Mesendoderm (in vitro differentiated cells): ENCODE measurements at regions not wholly inside any gene's neighbourhood (a gene's known extent, or its start where the extent isn't known, plus 50 kb on each side); places are given as distances from the start of the nearest gene placed in this dataset.

Source experiments
- DNase-seq: peaks from one replicate; pipeline ENCODE4 v3.0.0; 2013
- H2AK5ac ChIP-seq: 2 replicates; pipeline ENCODE4 v1.6.1; 2013; ENCODE audit warnings: low read length, inconsistent platforms
- H2BK120ac ChIP-seq: 2 replicates; pipeline ENCODE4 v1.6.1; 2013; ENCODE audit warnings: low read depth, mild to moderate bottlenecking, low read length, moderate library complexity, mixed read lengths
- H2BK15ac ChIP-seq: replicated peaks from 2 replicates; pipeline ENCODE4 v1.6.1; 2013; ENCODE audit warnings: low read depth, mild to moderate bottlenecking, moderate library complexity
- H2BK5ac ChIP-seq: 2 replicates; pipeline ENCODE4 v1.6.1; 2013; ENCODE audit warnings: low read length, inconsistent platforms
- H3K18ac ChIP-seq: 2 replicates; pipeline ENCODE4 v1.6.1; 2013; ENCODE audit warnings: mild to moderate bottlenecking, low read length, mixed read lengths
- H3K23ac ChIP-seq: one replicate; pipeline ENCODE4 v1.6.1; 2013; ENCODE audit warnings: low read length
- H3K27ac ChIP-seq: 2 replicates; pipeline ENCODE4 v1.5.1; 2013; ENCODE audit warnings: low read depth, mild to moderate bottlenecking, inconsistent platforms, low read length, moderate library complexity
- H3K27me3 ChIP-seq: 2 replicates; pipeline ENCODE4 v1.6.1; 2013; ENCODE audit warnings: low read length, control low read depth, mild to moderate bottlenecking, inconsistent platforms; ENCODE audit not compliant: insufficient read depth, poor library complexity
- H3K36me3 ChIP-seq: 2 replicates; pipeline ENCODE4 v1.6.1; 2013; ENCODE audit warnings: low read length, inconsistent platforms; ENCODE audit not compliant: control insufficient read depth, insufficient read depth
- H3K4ac ChIP-seq: one replicate; pipeline ENCODE4 v1.6.1; 2013; ENCODE audit warnings: low read depth, mild to moderate bottlenecking, low read length, moderate library complexity
- H3K4me1 ChIP-seq: 2 replicates; pipeline ENCODE4 v1.6.1; 2013; ENCODE audit warnings: low read depth, low read length, inconsistent platforms; ENCODE audit not compliant: control insufficient read depth
- H3K4me2 ChIP-seq: 2 replicates; pipeline ENCODE4 v1.6.1; 2013; ENCODE audit warnings: low read length
- H3K4me3 ChIP-seq: 2 replicates; pipeline ENCODE4 v1.5.1; 2013; ENCODE audit warnings: mild to moderate bottlenecking, low read length
- H3K56ac ChIP-seq: one replicate; pipeline ENCODE4 v1.6.1; 2013; ENCODE audit warnings: low read length
- H3K79me1 ChIP-seq: 2 replicates; pipeline ENCODE4 v1.6.1; 2013; ENCODE audit warnings: low read length, inconsistent platforms
- H3K79me2 ChIP-seq: 2 replicates; pipeline ENCODE4 v1.6.1; 2013; ENCODE audit warnings: mild to moderate bottlenecking, low read length; ENCODE audit not compliant: control insufficient read depth, insufficient read depth
- H3K9ac ChIP-seq: 2 replicates; pipeline ENCODE4 v1.6.1; 2013; ENCODE audit warnings: low read length, inconsistent platforms
- H4K5ac ChIP-seq: one replicate; pipeline ENCODE4 v1.6.1; 2013; ENCODE audit warnings: low read length
- H4K8ac ChIP-seq: one replicate; pipeline ENCODE4 v1.6.1; 2013; ENCODE audit warnings: low read depth, mild to moderate bottlenecking, control low read depth, low read length, moderate library complexity
- WGBS: extraction: QIAGEN DNeasy Blood & Tissue Kit; methylation state at CpG from one replicate; pipeline ENCODE4 v1.1.7; 2013; ENCODE audit warnings: low lambda C conversion rate, missing lambda C conversion rate; ENCODE audit not compliant: insufficient coverage; ENCODE audit errors: extremely low coverage; 5-methylcytosine and 5-hydroxymethylcytosine counted together

DNA sequence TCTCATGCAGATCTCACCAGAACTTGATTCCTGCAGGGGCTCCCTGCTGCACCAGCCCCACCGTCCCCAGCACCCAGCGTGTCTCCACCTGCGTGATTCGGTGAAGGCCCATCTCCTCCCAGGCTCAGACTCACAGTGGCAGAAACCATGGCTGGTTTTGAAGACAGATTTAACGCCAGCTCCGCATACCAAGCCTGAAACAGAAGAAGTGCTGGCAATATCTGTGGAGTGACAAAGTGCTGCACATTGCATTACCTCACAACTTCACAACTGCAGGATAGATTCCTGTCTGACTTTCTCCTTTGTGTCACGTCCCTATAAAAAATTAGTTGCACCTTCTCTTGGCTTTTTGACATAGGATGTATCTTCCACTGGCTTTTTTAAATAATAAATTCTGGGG is 120.7 kb downstream of the TTLL2 start:
- H3K56ac ChIP-seq = no peak overlapping the region
- no peak overlapping the region for H3K27ac ChIP-seq
- H2BK120ac ChIP-seq = no peak overlapping the region
- H3K4me2 ChIP-seq = no peak overlapping the region
- H3K79me1 ChIP-seq = no peaks in the 10 kb centered on the region
- no peak overlapping the region for H3K4ac ChIP-seq
- H3K79me2 ChIP-seq = no peaks in the 10 kb centered on the region
- no peak overlapping the region for H4K5ac ChIP-seq
- no peak overlapping the region for H2AK5ac ChIP-seq
- H4K8ac ChIP-seq = no peak overlapping the region
- H3K18ac ChIP-seq = no peak overlapping the region
- no peak for DNase-seq
- H3K27me3 ChIP-seq = no peaks in the 10 kb centered on the region
- no peak overlapping the region for H2BK5ac ChIP-seq
- H3K23ac ChIP-seq = no peak overlapping the region
- WGBS = no CpG with 5 or more reads among the region's 7 CpGs
- no peak overlapping the region for H3K4me3 ChIP-seq
- peaks cover 5% of the 10 kb centered on the region for H3K4me1 ChIP-seq
- H3K36me3 ChIP-seq = no peaks in the 10 kb centered on the region
- H2BK15ac ChIP-seq = no peak overlapping the region
- no peak overlapping the region for H3K9ac ChIP-seq

GRCh38 chr6:167446046-167446445 is 121.2 kb downstream of the TTLL2 start:
- Histone ChIP-seq H3K27ac (no peak overlapping the region), H3K4ac (no peak overlapping the region), H2AK5ac (no peak overlapping the region), H3K23ac (no peak overlapping the region), H3K9ac (no peak overlapping the region), H3K18ac (no peak overlapping the region), H2BK15ac (no peak overlapping the region), H3K27me3 (no peaks in the 10 kb centered on the region), H3K79me1 (no peaks in the 10 kb centered on the region), H3K56ac (no peak overlapping the region), H3K79me2 (no peaks in the 10 kb centered on the region), H2BK120ac (no peak overlapping the region), H3K4me2 (no peak overlapping the region), H4K5ac (no peak overlapping the region), H2BK5ac (no peak overlapping the region), H3K4me1 (peaks cover 5% of the 10 kb centered on the region), H3K36me3 (no peaks in the 10 kb centered on the region), H4K8ac (no peak overlapping the region), H3K4me3 (no peak overlapping the region)
- no CpG with 5 or more reads among the region's 8 CpGs for WGBS
- no peak for DNase-seq

DNA sequence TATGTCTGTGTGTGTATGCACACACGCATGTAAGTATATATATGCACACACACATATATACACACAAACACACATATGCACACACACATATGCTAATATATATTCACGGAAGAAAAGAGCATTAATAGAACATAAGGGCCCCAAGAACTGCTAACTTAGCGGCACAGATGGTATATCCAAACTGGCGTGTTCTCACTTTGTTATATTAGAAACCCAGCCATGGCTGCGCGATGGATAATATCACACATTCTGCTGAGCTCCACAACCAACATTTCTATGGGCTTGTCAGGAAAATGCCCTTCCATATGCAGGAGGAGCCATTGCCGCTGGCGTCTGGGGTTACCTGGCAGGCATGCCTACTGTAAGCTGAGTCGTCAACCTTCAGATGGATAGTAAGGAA is 122.1 kb downstream of the TTLL2 start:
- no peak overlapping the region for H3K23ac ChIP-seq
- H3K9ac ChIP-seq = no peak overlapping the region
- H3K4me1 ChIP-seq = peaks cover 2% of the 10 kb centered on the region
- no peaks in the 10 kb centered on the region for H3K79me1 ChIP-seq
- no peak overlapping the region for H4K5ac ChIP-seq
- no peak overlapping the region for H3K18ac ChIP-seq
- H3K4me3 ChIP-seq = no peak overlapping the region
- no peak for DNase-seq
- H3K36me3 ChIP-seq = no peaks in the 10 kb centered on the region
- H4K8ac ChIP-seq = no peak overlapping the region
- H3K4ac ChIP-seq = no peak overlapping the region
- no peak overlapping the region for H2BK5ac ChIP-seq
- no peaks in the 10 kb centered on the region for H3K27me3 ChIP-seq
- no peaks in the 10 kb centered on the region for H3K79me2 ChIP-seq
- no peak overlapping the region for H2AK5ac ChIP-seq
- H3K27ac ChIP-seq = no peak overlapping the region
- no peak overlapping the region for H2BK15ac ChIP-seq
- no peak overlapping the region for H3K56ac ChIP-seq
- WGBS = no CpG with 5 or more reads among the region's 9 CpGs
- H2BK120ac ChIP-seq = no peak overlapping the region
- H3K4me2 ChIP-seq = no peak overlapping the region

DNA sequence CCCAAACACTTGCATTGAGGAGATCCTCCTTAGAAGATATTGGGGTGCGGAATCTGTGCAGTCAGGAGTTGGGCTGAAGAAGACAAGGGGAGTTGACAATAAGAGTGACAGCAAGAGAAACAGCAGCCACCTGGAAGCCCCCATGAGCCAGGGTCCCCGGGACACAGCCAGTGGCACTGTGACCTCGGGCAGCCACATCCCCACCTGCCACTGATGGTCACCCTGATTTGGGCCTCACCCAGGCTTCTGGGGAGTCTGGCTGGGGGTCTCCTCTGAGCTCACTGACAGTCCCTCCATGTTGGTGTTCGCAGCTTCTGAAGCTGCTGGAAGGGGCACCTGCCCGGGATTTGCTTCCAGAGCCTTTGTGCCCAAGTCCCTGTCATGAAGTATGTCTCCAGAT is 123.5 kb downstream of the TTLL2 start:
- no peaks in the 10 kb centered on the region for H3K79me2 ChIP-seq
- H2BK120ac ChIP-seq = no peak overlapping the region
- no peak overlapping the region for H3K4me3 ChIP-seq
- no peaks in the 10 kb centered on the region for H3K79me1 ChIP-seq
- H3K36me3 ChIP-seq = no peaks in the 10 kb centered on the region
- H4K8ac ChIP-seq = no peak overlapping the region
- H3K27ac ChIP-seq = no peak overlapping the region
- H3K23ac ChIP-seq = no peak overlapping the region
- no CpG with 5 or more reads among the region's 5 CpGs for WGBS
- H2AK5ac ChIP-seq = no peak overlapping the region
- no peak for DNase-seq
- no peak overlapping the region for H3K9ac ChIP-seq
- no peaks in the 10 kb centered on the region for H3K27me3 ChIP-seq
- no peak overlapping the region for H3K56ac ChIP-seq
- H3K4me2 ChIP-seq = no peak overlapping the region
- H3K4me1 ChIP-seq = no peaks in the 10 kb centered on the region
- no peak overlapping the region for H2BK5ac ChIP-seq
- no peak overlapping the region for H2BK15ac ChIP-seq
- no peak overlapping the region for H3K18ac ChIP-seq
- no peak overlapping the region for H4K5ac ChIP-seq
- H3K4ac ChIP-seq = no peak overlapping the region

- H3K56ac ChIP-seq = no peak overlapping the region
- no peak overlapping the region for H4K5ac ChIP-seq
- H3K36me3 ChIP-seq = no peaks in the 10 kb centered on the region
- no peak overlapping the region for H2BK15ac ChIP-seq
- no peak overlapping the region for H2BK5ac ChIP-seq
- no peak for DNase-seq
- H3K79me2 ChIP-seq = no peaks in the 10 kb centered on the region
- no CpG with 5 or more reads among the region's 7 CpGs for WGBS
- H3K18ac ChIP-seq = no peak overlapping the region
- no peaks in the 10 kb centered on the region for H3K79me1 ChIP-seq
- H3K27ac ChIP-seq = no peak overlapping the region
- H3K4me2 ChIP-seq = no peak overlapping the region
- H3K4me3 ChIP-seq = no peak overlapping the region
- no peak overlapping the region for H3K9ac ChIP-seq
- H3K27me3 ChIP-seq = no peaks in the 10 kb centered on the region
- H3K4me1 ChIP-seq = no peaks in the 10 kb centered on the region
- H2AK5ac ChIP-seq = no peak overlapping the region
- no peak overlapping the region for H2BK120ac ChIP-seq
- H3K23ac ChIP-seq = no peak overlapping the region
- no peak overlapping the region for H3K4ac ChIP-seq
- no peak overlapping the region for H4K8ac ChIP-seq
Observed at GRCh38 chr6:167449094-167449861, 124.4 kb downstream of the TTLL2 start.

GRCh38 chr6:167450626-167451025 is 125.7 kb downstream of the TTLL2 start:
- Histone ChIP-seq H3K56ac (no peak overlapping the region), H3K79me2 (no peaks in the 10 kb centered on the region), H3K27me3 (no peaks in the 10 kb centered on the region), H3K36me3 (no peaks in the 10 kb centered on the region), H3K18ac (no peak overlapping the region), H4K5ac (no peak overlapping the region), H2BK15ac (no peak overlapping the region), H3K4me2 (no peak overlapping the region), H3K27ac (no peak overlapping the region), H2BK120ac (no peak overlapping the region), H3K23ac (no peak overlapping the region), H3K4ac (no peak overlapping the region), H2BK5ac (no peak overlapping the region), H3K4me3 (no peak overlapping the region), H3K79me1 (no peaks in the 10 kb centered on the region), H3K4me1 (no peaks in the 10 kb centered on the region), H4K8ac (no peak overlapping the region), H2AK5ac (no peak overlapping the region), H3K9ac (no peak overlapping the region)
- no CpG with 5 or more reads among the region's 6 CpGs for WGBS
- DNase-seq = no peak
